ENCODE measurements at regions not wholly inside any gene's neighbourhood (a gene's known extent, or its start where the extent isn't known, plus 50 kb on each side); places are given as distances from the start of the nearest gene placed in this dataset.
"Not testable (repeated sequence)": the region's sequence is repeated elsewhere in the genome, so short reads cannot be mapped to it uniquely, and the experiment has no call there.

DNA sequence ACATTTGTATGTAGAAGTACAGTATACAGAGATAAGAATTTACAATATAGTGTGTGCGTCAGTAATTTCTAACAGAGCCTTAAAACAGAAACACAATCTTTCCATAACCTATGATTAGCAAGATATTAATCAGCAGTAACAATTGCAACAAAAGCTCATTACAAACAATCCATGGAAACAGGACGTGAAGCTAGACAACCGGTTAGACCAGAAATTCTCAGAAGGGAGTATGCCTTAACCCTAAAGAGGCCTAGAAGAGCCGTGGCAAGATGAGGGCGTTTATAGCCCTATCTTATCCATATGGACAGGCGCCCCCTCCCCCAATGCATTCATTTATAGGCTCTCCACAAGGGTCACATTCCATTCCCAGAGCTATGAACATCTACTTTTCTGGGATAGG, 184.2 kb upstream of the GK2 start:
- TF ChIP-seq, protein P1, sequence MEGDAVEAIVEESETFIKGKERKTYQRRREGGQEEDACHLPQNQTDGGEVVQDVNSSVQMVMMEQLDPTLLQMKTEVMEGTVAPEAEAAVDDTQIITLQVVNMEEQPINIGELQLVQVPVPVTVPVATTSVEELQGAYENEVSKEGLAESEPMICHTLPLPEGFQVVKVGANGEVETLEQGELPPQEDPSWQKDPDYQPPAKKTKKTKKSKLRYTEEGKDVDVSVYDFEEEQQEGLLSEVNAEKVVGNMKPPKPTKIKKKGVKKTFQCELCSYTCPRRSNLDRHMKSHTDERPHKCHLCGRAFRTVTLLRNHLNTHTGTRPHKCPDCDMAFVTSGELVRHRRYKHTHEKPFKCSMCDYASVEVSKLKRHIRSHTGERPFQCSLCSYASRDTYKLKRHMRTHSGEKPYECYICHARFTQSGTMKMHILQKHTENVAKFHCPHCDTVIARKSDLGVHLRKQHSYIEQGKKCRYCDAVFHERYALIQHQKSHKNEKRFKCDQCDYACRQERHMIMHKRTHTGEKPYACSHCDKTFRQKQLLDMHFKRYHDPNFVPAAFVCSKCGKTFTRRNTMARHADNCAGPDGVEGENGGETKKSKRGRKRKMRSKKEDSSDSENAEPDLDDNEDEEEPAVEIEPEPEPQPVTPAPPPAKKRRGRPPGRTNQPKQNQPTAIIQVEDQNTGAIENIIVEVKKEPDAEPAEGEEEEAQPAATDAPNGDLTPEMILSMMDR (IDR thresholded peaks at IDR 0.05; ENCODE audit: insufficient read depth, low read depth, low read length) = not testable (repeated sequence)
- TF ChIP-seq EZH2 (IDR thresholded peaks at IDR 0.05; ENCODE audit: insufficient read depth, low read length) = not testable (repeated sequence)

All from astrocyte (in vitro differentiated cells and primary cell).